ENCODE measurements at regions not wholly inside any gene's neighbourhood (a gene's known extent, or its start where the extent isn't known, plus 50 kb on each side); places are given as distances from the start of the nearest gene placed in this dataset.

GRCh38 chr12:124633365-124634362, 66.3 kb upstream of the NCOR2 start:
- peak; percentile 44 for TF ChIP-seq MAX (IDR thresholded peaks at IDR 0.05; ENCODE audit: low read depth, low read length)
- no peak for TF ChIP-seq MYC (IDR thresholded peaks at IDR 0.05; ENCODE audit: low read depth, low read length)
- no peak for TF ChIP-seq POLR2A (IDR thresholded peaks at IDR 0.05; ENCODE audit: extremely low read depth, insufficient read length)
- TF ChIP-seq CTCF (IDR thresholded peaks at IDR 0.05; ENCODE audit: low read depth, low read length), result no peak
- peak overlapping the region; percentile 4 for H3K4me3 ChIP-seq (ENCODE audit: low read depth, low read length)
- peak; percentile 80 for DNase-seq (ENCODE audit: low read depth)

- TF ChIP-seq MAX (IDR thresholded peaks at IDR 0.05; ENCODE audit: low read depth, low read length) (no peak), MYC (IDR thresholded peaks at IDR 0.05; ENCODE audit: low read depth, low read length) (no peak), POLR2A (IDR thresholded peaks at IDR 0.05; ENCODE audit: extremely low read depth, insufficient read length) (no peak), CTCF (IDR thresholded peaks at IDR 0.05; ENCODE audit: low read depth, low read length) (no peak)
- no peak overlapping the region for H3K4me3 ChIP-seq (ENCODE audit: low read depth, low read length)
- no peak for DNase-seq (ENCODE audit: low read depth)
Measured at GRCh38 chr12:124632519-124632984, 65.1 kb upstream of the NCOR2 start.

GRCh38 chr12:124631681-124632256, 64.4 kb upstream of the NCOR2 start:
- H3K4me3 ChIP-seq (ENCODE audit: low read depth, low read length), result no peak overlapping the region
- no peak for DNase-seq (ENCODE audit: low read depth)
- TF ChIP-seq POLR2A (IDR thresholded peaks at IDR 0.05; ENCODE audit: extremely low read depth, insufficient read length), result no peak
- no peak for TF ChIP-seq MAX (IDR thresholded peaks at IDR 0.05; ENCODE audit: low read depth, low read length)
- no peak for TF ChIP-seq MYC (IDR thresholded peaks at IDR 0.05; ENCODE audit: low read depth, low read length)
- TF ChIP-seq CTCF (IDR thresholded peaks at IDR 0.05; ENCODE audit: low read depth, low read length), result no peak

- no peak for TF ChIP-seq POLR2A (IDR thresholded peaks at IDR 0.05; ENCODE audit: extremely low read depth, insufficient read length)
- no peak for TF ChIP-seq MAX (IDR thresholded peaks at IDR 0.05; ENCODE audit: low read depth, low read length)
- TF ChIP-seq CTCF (IDR thresholded peaks at IDR 0.05; ENCODE audit: low read depth, low read length), result no peak
- TF ChIP-seq MYC (IDR thresholded peaks at IDR 0.05; ENCODE audit: low read depth, low read length), result no peak
- no peak for DNase-seq (ENCODE audit: low read depth)
- H3K4me3 ChIP-seq (ENCODE audit: low read depth, low read length), result no peak overlapping the region
Measured at GRCh38 chr12:124630791-124631313, 63.4 kb upstream of the NCOR2 start.

- H3K4me3 ChIP-seq (ENCODE audit: low read depth, low read length), result no peak overlapping the region
- TF ChIP-seq CTCF (IDR thresholded peaks at IDR 0.05; ENCODE audit: low read depth, low read length), result no peak
- TF ChIP-seq MAX (IDR thresholded peaks at IDR 0.05; ENCODE audit: low read depth, low read length), result no peak
- no peak for DNase-seq (ENCODE audit: low read depth)
Measured at GRCh38 chr12:124629789-124630480, 62.5 kb upstream of the NCOR2 start.

Data from NB4 (cell line).